ENCODE measurements at regions not wholly inside any gene's neighbourhood (a gene's known extent, or its start where the extent isn't known, plus 50 kb on each side); places are given as distances from the start of the nearest gene placed in this dataset.

DNA sequence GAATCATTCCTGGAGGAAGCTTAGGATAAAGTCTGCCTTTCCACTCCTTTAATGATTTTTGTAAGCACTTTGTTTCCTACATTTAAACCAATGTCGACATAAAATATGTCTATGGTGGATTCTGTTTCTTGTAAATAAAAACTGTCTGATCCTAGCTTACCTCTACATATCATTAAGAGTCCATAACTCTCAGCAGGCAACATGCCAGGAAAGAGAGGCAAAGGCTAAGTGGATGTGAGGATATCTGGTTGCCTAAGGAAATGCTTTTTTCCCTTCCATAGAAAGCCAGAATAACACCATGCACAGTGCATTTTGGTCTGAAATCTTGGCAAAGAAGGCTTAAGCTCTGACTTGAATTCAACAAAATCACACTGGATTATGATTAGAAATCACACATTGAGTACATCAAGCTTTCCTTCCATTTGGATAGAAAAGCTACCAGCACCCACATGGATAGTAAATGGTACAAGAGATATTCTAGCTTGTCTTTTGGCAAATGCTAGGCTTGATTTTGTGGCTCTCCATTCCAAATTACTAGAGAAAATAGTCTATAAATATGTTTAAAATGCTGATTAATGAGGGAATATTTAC lies 57.0 kb upstream of the CNTN1 start:
- H3K14ac ChIP-seq (ENCODE audit: insufficient read depth, low read length), result no peak overlapping the region
- H4K8ac ChIP-seq (replicated peaks; ENCODE audit: insufficient read length, low read depth, low read length), result no peak overlapping the region
- H3K23ac ChIP-seq (ENCODE audit: insufficient read length, low read depth, low read length), result no peak overlapping the region
- no peaks in the 10 kb centered on the region for H3K4me1 ChIP-seq (ENCODE audit: insufficient read depth, low read length)
- H2BK20ac ChIP-seq (ENCODE audit: low read depth, low read length, poor library complexity, severe bottlenecking), result no peak overlapping the region
- H3K4me2 ChIP-seq (ENCODE audit: insufficient read depth, insufficient read length, low read length), result no peak overlapping the region
- no peaks in the 10 kb centered on the region for H3K79me2 ChIP-seq (ENCODE audit: insufficient read depth, low read length)
- H3K4me3 Mint-ChIP-seq, result no peak overlapping the region
- DNase-seq, result no peak
- no peaks in the 10 kb centered on the region for H4K20me1 ChIP-seq (ENCODE audit: control insufficient read depth, insufficient read depth, insufficient read length)
- no peaks in the 10 kb centered on the region for H3K4me1 Mint-ChIP-seq
- no peak overlapping the region for H3K9ac ChIP-seq (ENCODE audit: extremely low read depth, insufficient read length, low read length)
- no peaks in the 10 kb centered on the region for H3K27me3 Mint-ChIP-seq (ENCODE audit: low read depth)
- H2BK15ac ChIP-seq (ENCODE audit: low read depth, low read length), result no peak overlapping the region
- H3K56ac ChIP-seq (ENCODE audit: insufficient read length, low read depth, low read length), result no peak overlapping the region
- H3K9me3 Mint-ChIP-seq, result peaks cover 4 to 8% of the 10 kb centered on the region in 2 experiments
- H2BK120ac ChIP-seq (ENCODE audit: low read depth, low read length, poor library complexity, severe bottlenecking), result no peak overlapping the region
- WGBS (ENCODE audit: extremely low coverage, insufficient read length, low lambda C conversion rate), result no CpG with 5 or more reads among the region's 1 CpG
- no peak overlapping the region for H3K18ac ChIP-seq (ENCODE audit: insufficient read length, low read depth, low read length)
- no peak overlapping the region for H3T11ph ChIP-seq (ENCODE audit: low read length)
- no peak overlapping the region for H4K91ac ChIP-seq (ENCODE audit: insufficient read length, low read depth, low read length)
- no peaks in the 10 kb centered on the region for H3K9me3 ChIP-seq (ENCODE audit: control insufficient read depth, low read depth, low read length)
- H3K23me2 ChIP-seq (ENCODE audit: insufficient read length, low read depth, low read length, poor library complexity, severe bottlenecking), result no peaks in the 10 kb centered on the region
- no peak overlapping the region for H2AK5ac ChIP-seq (ENCODE audit: insufficient read length, low read length)
- no peaks in the 10 kb centered on the region for H3K79me1 ChIP-seq (ENCODE audit: insufficient read depth, low read depth, low read length, poor library complexity, severe bottlenecking)
- H3K27ac Mint-ChIP-seq, result no peak overlapping the region
- no peaks in the 10 kb centered on the region for H3K27me3 ChIP-seq (ENCODE audit: insufficient read depth, low read length)
- 0 out of 7 replicates have a peak, but pooled peaks cover 0 to 2% (median 0%) of the 10 kb centered on the region in 3 experiments for H3K36me3 Mint-ChIP-seq (ENCODE audit: insufficient read depth in 1 of 3, low read depth in 3 of 3)
- no peak overlapping the region for H3K27ac ChIP-seq (ENCODE audit: insufficient read length, low read depth, low read length)
- H2BK12ac ChIP-seq (ENCODE audit: insufficient read length, low read depth, low read length), result no peak overlapping the region
- no peak overlapping the region for H3K4ac ChIP-seq (ENCODE audit: low read depth, low read length)
- TF ChIP-seq, protein P1, sequence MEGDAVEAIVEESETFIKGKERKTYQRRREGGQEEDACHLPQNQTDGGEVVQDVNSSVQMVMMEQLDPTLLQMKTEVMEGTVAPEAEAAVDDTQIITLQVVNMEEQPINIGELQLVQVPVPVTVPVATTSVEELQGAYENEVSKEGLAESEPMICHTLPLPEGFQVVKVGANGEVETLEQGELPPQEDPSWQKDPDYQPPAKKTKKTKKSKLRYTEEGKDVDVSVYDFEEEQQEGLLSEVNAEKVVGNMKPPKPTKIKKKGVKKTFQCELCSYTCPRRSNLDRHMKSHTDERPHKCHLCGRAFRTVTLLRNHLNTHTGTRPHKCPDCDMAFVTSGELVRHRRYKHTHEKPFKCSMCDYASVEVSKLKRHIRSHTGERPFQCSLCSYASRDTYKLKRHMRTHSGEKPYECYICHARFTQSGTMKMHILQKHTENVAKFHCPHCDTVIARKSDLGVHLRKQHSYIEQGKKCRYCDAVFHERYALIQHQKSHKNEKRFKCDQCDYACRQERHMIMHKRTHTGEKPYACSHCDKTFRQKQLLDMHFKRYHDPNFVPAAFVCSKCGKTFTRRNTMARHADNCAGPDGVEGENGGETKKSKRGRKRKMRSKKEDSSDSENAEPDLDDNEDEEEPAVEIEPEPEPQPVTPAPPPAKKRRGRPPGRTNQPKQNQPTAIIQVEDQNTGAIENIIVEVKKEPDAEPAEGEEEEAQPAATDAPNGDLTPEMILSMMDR (conservative IDR thresholded peaks at IDR 0.05), result no peak
- no peak overlapping the region for H2AFZ ChIP-seq (ENCODE audit: low read length)
- no peak overlapping the region for H4K5ac ChIP-seq (ENCODE audit: insufficient read length, low read depth, low read length)
- H2BK5ac ChIP-seq (ENCODE audit: insufficient read length, low read length), result no peak overlapping the region

All from H9 (cell line).